ENCODE measurements at regions not wholly inside any gene's neighbourhood (a gene's known extent, or its start where the extent isn't known, plus 50 kb on each side); places are given as distances from the start of the nearest gene placed in this dataset.

GRCh38 chr4:182090186-182090585, 153.0 kb upstream of the TENM3 start:
- peaks cover 0 to 5% (median 0%) of the 10 kb centered on the region in 7 donors for H3K9me3 Mint-ChIP-seq
- H3K27ac Mint-ChIP-seq, result no peak overlapping the region
- H3K4me3 Mint-ChIP-seq, result no peak overlapping the region
- Histone ChIP-seq H3K27me3 (ENCODE audit: control insufficient read depth in 2 of 2, insufficient read depth in 2 of 2, low read length in 2 of 2) (no peaks in the 10 kb centered on the region), H3K79me2 (ENCODE audit: insufficient read depth, low read length) (no peaks in the 10 kb centered on the region), H3K4me3 (replicated peaks in 1 of 3; ENCODE audit: low read depth in 2 of 3, low read length in 3 of 3) (no peak overlapping the region), H3K36me3 (replicated peaks in 1 of 2; ENCODE audit: control insufficient read depth in 1 of 2, insufficient read depth in 2 of 2, low read length in 2 of 2) (no peaks in the 10 kb centered on the region), H3K27ac (ENCODE audit: low read depth in 1 of 2, low read length in 2 of 2) (no peak overlapping the region), H4K20me1 (ENCODE audit: insufficient read depth, low read length) (no peaks in the 10 kb centered on the region), H3K4me2 (replicated peaks; ENCODE audit: extremely low read depth, low read length, poor library complexity, severe bottlenecking) (no peak overlapping the region), H3K9me3 (replicated peaks in 1 of 2; ENCODE audit: control insufficient read depth in 1 of 2, insufficient read depth in 1 of 2, low read length in 2 of 2) (peaks cover 0 to 3% of the 10 kb centered on the region in 2 donors), H3K9ac (ENCODE audit: insufficient read depth, low read length, poor library complexity, severe bottlenecking) (no peak overlapping the region), H2AFZ (ENCODE audit: insufficient read depth, low read depth, low read length, poor library complexity, severe bottlenecking) (no peak overlapping the region), H3K4me1 (ENCODE audit: control insufficient read depth in 1 of 2, insufficient read depth in 2 of 2, low read length in 2 of 2) (no peaks in the 10 kb centered on the region)
- H3K4me1 Mint-ChIP-seq, result no peaks in the 10 kb centered on the region
- peaks cover 0 to 2% (median under 1%) of the 10 kb centered on the region in 3 donors for H3K27me3 Mint-ChIP-seq (ENCODE audit: low read depth in 3 of 3)
- intact Hi-C loops (cut with micrococcal nuclease), result no loop called here
- DNase-seq, result no peak
- WGBS (ENCODE audit: insufficient coverage), result 100% methylated on average over 2 of the region's 5 CpGs
- H3K36me3 Mint-ChIP-seq, result no peaks in the 10 kb centered on the region
- TF ChIP-seq CTCF (IDR thresholded peaks at IDR 0.05), result no peak

GRCh38 chr4:182091128-182091527, 152.1 kb upstream of the TENM3 start:
- peaks cover 0 to 9% (median 2%) of the 10 kb centered on the region in 7 donors for H3K9me3 Mint-ChIP-seq
- no peak overlapping the region for H3K9ac ChIP-seq (ENCODE audit: insufficient read depth, low read length, poor library complexity, severe bottlenecking)
- WGBS (ENCODE audit: insufficient coverage), result 95% methylated on average over 4 of the region's 5 CpGs
- H3K9me3 ChIP-seq (replicated peaks in 1 of 2; ENCODE audit: control insufficient read depth in 1 of 2, insufficient read depth in 1 of 2, low read length in 2 of 2), result peaks cover 0 to 3% of the 10 kb centered on the region in 2 donors
- no peaks in the 10 kb centered on the region for H3K36me3 ChIP-seq (replicated peaks in 1 of 2; ENCODE audit: control insufficient read depth in 1 of 2, insufficient read depth in 2 of 2, low read length in 2 of 2)
- no peak overlapping the region for H3K4me3 ChIP-seq (replicated peaks in 1 of 3; ENCODE audit: low read depth in 2 of 3, low read length in 3 of 3)
- no peak for TF ChIP-seq CTCF (IDR thresholded peaks at IDR 0.05)
- H4K20me1 ChIP-seq (ENCODE audit: insufficient read depth, low read length), result no peaks in the 10 kb centered on the region
- intact Hi-C loops (cut with micrococcal nuclease), result no loop called here
- DNase-seq, result no peak
- H3K79me2 ChIP-seq (ENCODE audit: insufficient read depth, low read length), result no peaks in the 10 kb centered on the region
- no peak overlapping the region for H3K4me2 ChIP-seq (replicated peaks; ENCODE audit: extremely low read depth, low read length, poor library complexity, severe bottlenecking)
- H3K36me3 Mint-ChIP-seq, result no peaks in the 10 kb centered on the region
- H3K27me3 Mint-ChIP-seq (ENCODE audit: low read depth in 3 of 3), result peaks cover 0 to 2% (median 2%) of the 10 kb centered on the region in 3 donors
- no peaks in the 10 kb centered on the region for H3K27me3 ChIP-seq (ENCODE audit: control insufficient read depth in 2 of 2, insufficient read depth in 2 of 2, low read length in 2 of 2)
- H3K27ac Mint-ChIP-seq, result no peak overlapping the region
- H3K4me1 ChIP-seq (ENCODE audit: control insufficient read depth in 1 of 2, insufficient read depth in 2 of 2, low read length in 2 of 2), result no peaks in the 10 kb centered on the region
- H3K4me1 Mint-ChIP-seq, result no peaks in the 10 kb centered on the region
- H3K4me3 Mint-ChIP-seq, result no peak overlapping the region
- no peak overlapping the region for H3K27ac ChIP-seq (ENCODE audit: low read depth in 1 of 2, low read length in 2 of 2)
- H2AFZ ChIP-seq (ENCODE audit: insufficient read depth, low read depth, low read length, poor library complexity, severe bottlenecking), result no peak overlapping the region

Data from CD14-positive monocyte (primary cell).